D721Med (cell line): ENCODE measurements at regions not wholly inside any gene's neighbourhood (a gene's known extent, or its start where the extent isn't known, plus 50 kb on each side); places are given as distances from the start of the nearest gene placed in this dataset.

Experiments
- DNase-seq: peaks from one replicate; pipeline ENCODE4 v3.0.0; 2011; ENCODE audit warnings: low spot score; ENCODE audit not compliant: insufficient read length
- FAIRE-seq: peaks from 2 replicates; lab custom pipeline; 2011; peaks lifted over from hg19 to GRCh38; lab: Jason Lieb, UNC
- CTCF ChIP-seq: IDR thresholded peaks from 2 replicates; pipeline ENCODE4 v1.5.1; 2012; ENCODE audit warnings: mild to moderate bottlenecking, control low read depth; ENCODE audit not compliant: insufficient read depth; ENCODE audit errors: missing control alignments

GRCh38 chr2:239791526-239792404 lies 233.4 kb downstream of the NDUFA10 start:
- FAIRE-seq (no peak), DNase-seq (no peak)
- no peak for TF ChIP-seq CTCF

- no peak for TF ChIP-seq CTCF
- FAIRE-seq, result no peak
- DNase-seq, result no peak
Observed at GRCh38 chr2:239790721-239791120, 234.4 kb downstream of the NDUFA10 start.

GRCh38 chr2:239790313-239790712 lies 234.8 kb downstream of the NDUFA10 start:
- FAIRE-seq, result no peak
- no peak for DNase-seq
- no peak for TF ChIP-seq CTCF

GRCh38 chr2:239789711-239790110 lies 235.4 kb downstream of the NDUFA10 start:
- DNase-seq, result no peak
- TF ChIP-seq CTCF, result no peak
- no peak for FAIRE-seq

- no peak for TF ChIP-seq CTCF
- no peak for FAIRE-seq
- no peak for DNase-seq
Observed at GRCh38 chr2:239788576-239789098, 236.5 kb downstream of the NDUFA10 start.

- TF ChIP-seq CTCF, result no peak
- no peak for FAIRE-seq
- no peak for DNase-seq
Observed at GRCh38 chr2:239787538-239788050, 237.5 kb downstream of the NDUFA10 start.

- FAIRE-seq (no peak), DNase-seq (no peak)
- no peak for TF ChIP-seq CTCF
Observed at GRCh38 chr2:239786791-239787190, 238.4 kb downstream of the NDUFA10 start.
